ENCODE measurements at regions not wholly inside any gene's neighbourhood (a gene's known extent, or its start where the extent isn't known, plus 50 kb on each side); places are given as distances from the start of the nearest gene placed in this dataset.
A peak's percentile ranks its signal among the peaks of the same experiment; 100 is the strongest.

- H3K27me3 ChIP-seq (ENCODE audit: insufficient read depth, low read depth, severe bottlenecking), result no peaks in the 10 kb centered on the region
- H3K4me3 ChIP-seq (ENCODE audit: low read depth, low read length), result no peak overlapping the region
- no peaks in the 10 kb centered on the region for H3K36me3 ChIP-seq
- H3K27ac ChIP-seq, result no peak overlapping the region
- TF ChIP-seq, protein P1, sequence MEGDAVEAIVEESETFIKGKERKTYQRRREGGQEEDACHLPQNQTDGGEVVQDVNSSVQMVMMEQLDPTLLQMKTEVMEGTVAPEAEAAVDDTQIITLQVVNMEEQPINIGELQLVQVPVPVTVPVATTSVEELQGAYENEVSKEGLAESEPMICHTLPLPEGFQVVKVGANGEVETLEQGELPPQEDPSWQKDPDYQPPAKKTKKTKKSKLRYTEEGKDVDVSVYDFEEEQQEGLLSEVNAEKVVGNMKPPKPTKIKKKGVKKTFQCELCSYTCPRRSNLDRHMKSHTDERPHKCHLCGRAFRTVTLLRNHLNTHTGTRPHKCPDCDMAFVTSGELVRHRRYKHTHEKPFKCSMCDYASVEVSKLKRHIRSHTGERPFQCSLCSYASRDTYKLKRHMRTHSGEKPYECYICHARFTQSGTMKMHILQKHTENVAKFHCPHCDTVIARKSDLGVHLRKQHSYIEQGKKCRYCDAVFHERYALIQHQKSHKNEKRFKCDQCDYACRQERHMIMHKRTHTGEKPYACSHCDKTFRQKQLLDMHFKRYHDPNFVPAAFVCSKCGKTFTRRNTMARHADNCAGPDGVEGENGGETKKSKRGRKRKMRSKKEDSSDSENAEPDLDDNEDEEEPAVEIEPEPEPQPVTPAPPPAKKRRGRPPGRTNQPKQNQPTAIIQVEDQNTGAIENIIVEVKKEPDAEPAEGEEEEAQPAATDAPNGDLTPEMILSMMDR (IDR thresholded peaks at IDR 0.05; ENCODE audit: low read depth, low read length), result peak; percentile 7; the same call in 1 of the 2 replicates
- DNase-seq, result no peak
- H3K9me3 ChIP-seq (ENCODE audit: severe bottlenecking), result no peaks in the 10 kb centered on the region
Measured at GRCh38 chr9:75623462-75623861, 267.0 kb upstream of the PCSK5 start.

DNA sequence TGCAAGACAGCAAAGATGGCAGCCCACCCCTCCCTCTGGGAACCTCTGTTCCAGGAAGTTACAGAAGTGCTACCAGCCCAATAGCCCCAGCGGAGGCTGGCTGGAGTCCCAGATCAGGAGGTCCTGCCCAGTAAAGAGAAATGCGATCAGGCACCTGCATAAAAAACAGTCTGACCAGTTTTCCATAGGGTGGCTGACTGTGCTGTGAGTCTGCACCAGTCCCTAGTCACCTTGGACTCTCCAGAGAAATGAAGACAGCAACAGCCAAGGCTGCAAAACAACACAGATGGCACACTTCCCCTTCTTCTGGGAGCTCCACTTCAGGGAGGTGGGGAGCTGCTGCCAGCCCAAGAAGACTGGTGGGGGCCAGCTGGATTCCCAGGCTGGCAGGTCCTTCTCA, 265.5 kb upstream of the PCSK5 start:
- no peaks in the 10 kb centered on the region for H3K36me3 ChIP-seq
- TF ChIP-seq, protein P1 (IDR thresholded peaks at IDR 0.05; ENCODE audit: low read depth, low read length), result no peak
- no peak overlapping the region for H3K27ac ChIP-seq
- no peaks in the 10 kb centered on the region for H3K9me3 ChIP-seq (ENCODE audit: severe bottlenecking)
- H3K27me3 ChIP-seq (ENCODE audit: insufficient read depth, low read depth, severe bottlenecking), result no peaks in the 10 kb centered on the region
- DNase-seq, result no peak
- no peak overlapping the region for H3K4me3 ChIP-seq (ENCODE audit: low read depth, low read length)

DNA sequence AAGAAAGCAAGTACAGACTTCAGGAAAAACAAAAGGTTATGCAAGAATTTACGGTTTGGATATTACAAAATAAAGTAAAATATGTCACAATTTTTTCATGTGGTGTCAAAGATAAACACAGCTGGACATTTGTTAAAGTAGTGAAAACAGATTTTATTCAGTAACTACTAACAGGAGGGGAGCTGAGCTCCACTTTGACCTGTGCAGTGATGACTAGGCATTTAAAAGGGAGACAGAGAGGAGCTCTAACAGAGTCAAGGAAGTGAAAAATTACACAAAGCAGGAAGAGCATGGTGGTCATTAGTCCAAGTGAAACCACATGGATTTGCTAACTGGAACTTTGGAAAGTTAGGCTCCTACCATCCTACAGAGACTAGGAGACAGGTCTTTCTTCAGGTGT, 263.6 kb upstream of the PCSK5 start:
- no peaks in the 10 kb centered on the region for H3K9me3 ChIP-seq (ENCODE audit: severe bottlenecking)
- no peak for DNase-seq
- H3K36me3 ChIP-seq, result no peaks in the 10 kb centered on the region
- H3K4me3 ChIP-seq (ENCODE audit: low read depth, low read length), result no peak overlapping the region
- H3K27me3 ChIP-seq (ENCODE audit: insufficient read depth, low read depth, severe bottlenecking), result no peaks in the 10 kb centered on the region
- H3K27ac ChIP-seq, result no peak overlapping the region
- TF ChIP-seq, protein P1 (IDR thresholded peaks at IDR 0.05; ENCODE audit: low read depth, low read length), result no peak

DNA sequence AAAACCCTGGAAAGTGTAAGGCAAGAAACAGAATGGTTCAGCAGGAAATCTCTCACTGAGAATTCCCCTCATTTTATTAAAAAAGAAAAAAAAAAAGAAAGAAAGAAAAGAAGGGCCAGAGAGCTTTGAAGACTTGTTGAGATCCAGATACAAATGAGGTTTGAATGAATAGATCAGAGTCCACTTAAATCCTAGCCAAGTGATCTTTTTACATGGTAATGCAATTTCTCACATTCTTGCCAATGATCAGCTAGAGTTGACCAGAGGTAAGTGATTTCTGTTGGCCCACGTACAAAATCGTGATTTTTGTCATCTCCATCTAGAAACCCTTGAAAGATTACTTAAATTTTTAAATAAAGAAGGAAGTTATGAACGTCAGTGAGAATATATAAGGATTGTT, 261.5 kb upstream of the PCSK5 start:
- TF ChIP-seq, protein P1 (IDR thresholded peaks at IDR 0.05; ENCODE audit: low read depth, low read length), result no peak
- DNase-seq, result no peak
- Histone ChIP-seq H3K4me3 (ENCODE audit: low read depth, low read length) (no peak overlapping the region), H3K36me3 (no peaks in the 10 kb centered on the region), H3K9me3 (ENCODE audit: severe bottlenecking) (no peaks in the 10 kb centered on the region), H3K27me3 (ENCODE audit: insufficient read depth, low read depth, severe bottlenecking) (no peaks in the 10 kb centered on the region), H3K27ac (no peak overlapping the region)

DNA sequence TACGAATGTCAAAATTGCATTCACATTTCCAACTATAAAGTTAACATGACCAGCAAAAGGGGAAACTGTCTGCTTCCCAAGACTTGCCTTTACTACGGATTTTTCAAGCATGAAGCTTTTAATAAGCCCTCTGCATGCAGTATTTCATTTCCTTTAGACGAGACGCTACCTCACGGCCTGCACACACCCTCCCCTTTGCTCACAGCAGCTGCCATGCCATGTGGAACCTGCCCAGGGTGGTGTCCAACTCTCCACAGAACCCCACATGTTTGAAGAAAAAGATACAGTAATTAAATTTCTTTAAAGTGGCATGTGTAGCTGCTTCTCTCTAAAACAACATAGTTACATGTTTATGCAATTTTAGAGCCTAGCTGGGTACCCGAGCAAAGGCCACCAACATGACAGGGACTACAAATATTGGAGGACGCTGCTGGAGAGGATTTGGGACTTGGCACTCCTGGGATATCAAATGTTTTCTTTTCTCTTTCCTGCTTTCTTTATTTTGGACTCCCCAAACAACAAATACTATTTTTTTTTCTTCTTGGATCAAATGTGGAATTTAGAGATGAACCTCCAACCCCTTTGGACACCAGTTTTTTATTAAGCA, 256.9 kb upstream of the PCSK5 start:
- H3K36me3 ChIP-seq, result no peaks in the 10 kb centered on the region
- TF ChIP-seq, protein P1 (IDR thresholded peaks at IDR 0.05; ENCODE audit: low read depth, low read length), result no peak
- no peaks in the 10 kb centered on the region for H3K9me3 ChIP-seq (ENCODE audit: severe bottlenecking)
- no peak overlapping the region for H3K27ac ChIP-seq
- H3K27me3 ChIP-seq (ENCODE audit: insufficient read depth, low read depth, severe bottlenecking), result no peaks in the 10 kb centered on the region
- no peak for DNase-seq
- no peak overlapping the region for H3K4me3 ChIP-seq (ENCODE audit: low read depth, low read length)

- H3K9me3 ChIP-seq (ENCODE audit: severe bottlenecking), result no peaks in the 10 kb centered on the region
- no peak overlapping the region for H3K27ac ChIP-seq
- H3K36me3 ChIP-seq, result no peaks in the 10 kb centered on the region
- TF ChIP-seq, protein P1 (IDR thresholded peaks at IDR 0.05; ENCODE audit: low read depth, low read length), result no peak
- DNase-seq, result no peak
- no peak overlapping the region for H3K4me3 ChIP-seq (ENCODE audit: low read depth, low read length)
- no peaks in the 10 kb centered on the region for H3K27me3 ChIP-seq (ENCODE audit: insufficient read depth, low read depth, severe bottlenecking)
Measured at GRCh38 chr9:75636427-75637045, 253.9 kb upstream of the PCSK5 start.
